SK-N-DZ (cell line): ENCODE measurements at regions not wholly inside any gene's neighbourhood (a gene's known extent, or its start where the extent isn't known, plus 50 kb on each side); places are given as distances from the start of the nearest gene placed in this dataset.
"Not testable (repeated sequence)": the region's sequence is repeated elsewhere in the genome, so short reads cannot be mapped to it uniquely, and the experiment has no call there.

Experiments
- DNase-seq: peaks from one replicate; pipeline ENCODE4 v3.0.0-alpha.2; 2015; ENCODE audit warnings: low spot score

DNA sequence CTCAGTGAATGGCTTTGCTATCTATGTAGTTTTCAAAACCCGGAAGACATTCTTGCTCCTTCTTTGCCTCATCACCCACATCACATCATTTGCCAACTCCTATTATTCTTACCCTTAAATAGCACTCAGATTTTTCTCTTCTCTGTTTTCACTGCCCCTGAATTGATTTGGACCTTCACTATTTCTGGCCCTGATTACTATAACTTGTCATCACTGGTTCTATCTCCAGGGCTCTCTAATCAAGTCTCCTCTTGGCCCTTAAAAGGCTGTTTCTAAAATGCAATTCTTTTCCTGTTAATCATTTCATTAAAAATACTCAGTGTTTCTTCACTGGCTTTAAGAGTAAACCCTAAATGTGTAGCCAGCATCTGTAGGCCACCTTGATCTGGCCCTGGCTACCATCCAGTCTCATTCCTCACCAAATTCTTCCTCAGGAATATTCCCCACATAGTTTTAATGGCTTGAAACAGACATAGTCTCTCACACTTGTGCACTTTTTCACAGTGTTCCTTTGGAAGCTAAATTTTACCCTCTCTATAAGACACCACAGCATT is 437.1 kb upstream of the CBLB start:
- DNase-seq = no peak

DNA sequence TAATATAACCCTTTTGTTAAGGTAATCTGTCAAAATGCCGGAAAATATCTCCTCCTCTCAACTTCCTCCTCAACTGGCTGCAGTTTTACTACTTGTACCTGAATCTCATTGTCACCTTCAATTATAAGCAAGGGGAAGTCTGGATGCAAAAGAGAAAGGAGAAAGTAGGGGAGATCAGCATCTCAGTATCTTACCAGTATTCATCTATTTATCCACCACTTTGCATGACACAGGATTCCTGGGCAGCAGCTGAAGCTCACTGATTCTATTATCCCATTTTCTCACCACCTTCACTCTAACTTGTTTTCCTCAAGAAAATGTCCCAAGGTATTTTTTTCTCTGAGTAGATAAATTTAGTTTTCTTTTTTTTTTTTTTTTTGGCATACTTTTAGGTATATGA is 440.5 kb upstream of the CBLB start:
- DNase-seq = no peak

DNA sequence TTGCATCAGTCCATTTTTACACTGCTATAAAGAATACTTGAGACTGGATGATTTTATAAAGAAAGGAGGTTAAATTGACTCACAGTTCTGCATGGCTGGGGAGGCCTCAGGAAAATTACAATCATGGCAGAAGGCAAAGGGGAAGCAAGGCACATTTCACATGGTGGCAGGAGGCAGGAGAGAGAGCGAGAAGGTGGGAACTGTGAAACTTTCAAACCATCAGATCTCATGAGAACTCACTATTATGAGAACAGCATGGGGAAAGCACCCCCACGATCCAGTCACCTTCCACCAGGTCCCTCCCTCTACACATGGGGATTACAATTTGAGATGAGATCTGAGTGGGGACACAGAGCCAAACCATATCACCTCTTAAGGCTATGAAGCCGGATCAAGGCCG is 441.0 kb upstream of the CBLB start:
- DNase-seq = not testable (repeated sequence)

DNA sequence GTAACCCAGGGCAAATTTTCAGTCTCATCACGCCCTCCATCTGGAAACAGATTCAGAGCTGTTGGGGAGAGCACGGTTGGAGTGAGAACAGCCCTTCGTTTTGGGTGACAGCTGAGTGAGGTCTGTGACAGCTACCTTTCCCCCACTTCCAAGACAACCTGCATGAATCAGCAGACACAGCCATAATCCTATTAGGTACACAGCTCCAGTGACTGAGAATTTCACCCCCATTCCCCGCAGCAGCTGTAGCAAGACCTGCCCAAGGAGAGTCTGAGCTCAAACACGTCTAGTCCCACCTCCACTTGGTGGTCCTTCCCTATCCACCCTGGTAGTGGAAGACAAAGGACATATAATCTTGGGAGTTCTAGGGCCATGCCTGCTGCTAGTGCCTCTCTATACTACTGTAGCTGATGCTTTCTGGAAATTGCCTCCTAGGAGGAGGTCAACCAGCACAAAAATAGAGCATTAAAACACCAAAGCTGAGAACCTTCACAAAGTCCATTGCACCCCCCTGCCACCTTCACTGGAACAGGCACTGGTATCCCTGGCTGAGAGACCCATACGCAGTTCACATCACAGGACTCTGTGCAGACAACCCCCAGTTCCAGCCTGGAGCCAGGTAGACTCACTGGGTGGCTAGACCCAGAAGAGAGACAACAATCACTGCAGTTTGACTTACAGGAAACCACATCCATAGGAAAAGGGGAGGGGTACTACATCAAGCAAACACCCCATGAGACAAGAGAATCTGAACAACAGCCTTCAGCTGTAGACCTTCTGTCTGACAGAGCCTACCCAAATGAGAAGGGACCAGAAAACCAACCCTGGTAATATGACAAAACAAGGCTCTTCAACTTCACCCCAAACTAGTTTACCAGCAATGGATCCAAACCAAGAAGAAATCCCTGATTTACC is 448.6 kb upstream of the CBLB start:
- peak; percentile 54 for DNase-seq

DNA sequence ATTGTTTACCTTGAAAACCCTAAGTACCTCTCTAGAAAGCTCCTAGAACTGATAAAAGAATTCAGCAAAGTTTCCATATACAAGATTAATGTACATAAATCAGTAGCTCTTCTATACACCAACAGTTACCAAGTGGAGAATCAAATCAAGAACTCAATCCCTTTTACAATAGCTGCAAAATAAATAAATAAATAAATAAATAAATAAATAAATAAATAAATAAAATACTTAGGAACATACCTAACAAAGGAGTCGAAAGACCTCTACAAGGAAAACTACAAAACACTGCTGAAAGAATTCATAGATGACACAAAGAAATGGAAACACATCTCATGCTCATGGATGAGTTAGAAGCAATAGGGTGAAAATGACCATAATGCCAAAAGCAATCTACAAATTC is 452.6 kb upstream of the CBLB start:
- not testable (repeated sequence) for DNase-seq

DNA sequence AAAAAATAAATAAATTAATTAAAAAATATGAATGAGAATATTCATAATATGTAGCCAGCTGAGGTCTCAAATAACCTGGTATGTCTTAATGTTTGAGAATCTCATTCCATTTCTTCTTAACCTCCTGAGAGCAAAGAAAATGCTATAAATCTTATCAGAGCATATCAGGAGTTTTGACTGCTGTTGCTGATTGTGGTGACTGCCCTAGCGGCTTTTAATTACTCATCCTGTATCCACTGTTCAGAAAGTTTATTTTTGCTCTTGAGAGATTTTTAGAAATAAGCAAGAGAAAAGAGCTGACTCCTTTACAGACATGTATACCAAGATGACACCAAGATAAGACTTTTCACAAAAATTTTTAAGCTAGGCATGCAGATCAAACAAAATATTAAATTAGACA is 454.8 kb upstream of the CBLB start:
- no peak for DNase-seq

DNA sequence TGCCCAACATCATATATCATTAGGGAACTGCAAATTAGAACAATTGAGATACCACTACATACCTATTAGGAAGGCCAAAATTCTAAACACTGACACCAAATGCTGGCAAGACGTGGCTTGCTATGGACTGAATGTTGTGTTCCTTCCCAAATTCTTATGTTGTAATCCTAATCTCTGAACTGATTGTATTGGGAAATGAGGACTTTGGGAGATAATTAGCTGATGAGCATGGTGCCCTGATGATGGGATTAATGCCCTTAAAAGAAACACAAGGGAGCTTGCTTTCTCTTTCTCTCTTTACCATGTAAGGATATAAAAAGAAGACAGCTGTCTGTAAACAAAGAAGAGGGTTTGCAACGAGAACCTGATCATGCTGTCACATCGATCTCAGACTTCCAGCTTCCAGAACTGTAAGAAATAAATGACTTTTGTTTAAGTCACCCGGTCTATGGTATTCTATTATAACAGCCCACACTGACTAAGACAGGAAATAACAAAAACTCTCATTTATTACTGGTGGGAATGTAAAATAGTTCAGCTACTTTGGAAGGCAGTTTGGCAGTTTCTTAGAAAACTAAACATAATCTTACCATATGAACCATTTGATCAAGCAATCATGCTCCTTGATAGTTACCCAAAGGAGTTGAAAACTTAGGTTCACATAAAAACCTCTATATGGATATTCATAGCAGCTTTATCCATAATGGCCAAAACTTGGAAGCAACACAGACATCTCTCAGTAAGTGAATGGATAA is 458.3 kb upstream of the CBLB start:
- DNase-seq = no peak

DNA sequence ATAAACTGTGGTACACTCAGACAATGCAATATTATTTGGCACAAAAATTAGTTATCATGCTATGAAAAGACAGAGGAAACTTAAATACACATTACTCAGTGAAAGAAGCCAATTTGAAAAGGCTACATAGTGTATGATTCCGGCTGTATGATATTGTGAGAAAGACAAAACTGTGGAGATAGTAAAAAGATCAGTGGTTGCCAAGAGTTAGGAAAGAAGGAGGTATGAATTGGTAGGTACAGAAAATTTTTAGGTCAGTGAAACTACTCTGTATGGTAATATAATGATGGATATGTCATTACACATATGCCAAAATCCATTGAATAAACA is 458.8 kb upstream of the CBLB start:
- DNase-seq = no peak

DNA sequence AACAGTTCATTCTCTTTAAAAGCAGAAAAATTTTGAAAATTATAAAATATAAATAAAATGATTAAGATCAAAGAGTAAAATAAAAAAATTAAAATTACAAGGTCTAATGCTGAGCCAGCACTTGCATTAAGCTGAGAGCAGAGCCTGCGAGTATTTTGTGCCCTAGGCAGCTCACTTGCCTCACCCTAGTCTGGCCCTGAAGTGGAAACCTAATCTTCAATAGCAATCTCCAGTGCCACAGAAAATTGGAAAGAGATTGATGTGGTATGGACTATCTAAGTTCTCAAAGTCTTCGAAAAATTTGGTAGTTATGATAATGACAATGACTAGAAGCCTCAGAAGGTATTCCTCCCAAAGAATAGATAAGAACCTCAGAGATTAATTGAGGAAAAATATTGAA is 459.4 kb upstream of the CBLB start:
- no peak for DNase-seq

DNA sequence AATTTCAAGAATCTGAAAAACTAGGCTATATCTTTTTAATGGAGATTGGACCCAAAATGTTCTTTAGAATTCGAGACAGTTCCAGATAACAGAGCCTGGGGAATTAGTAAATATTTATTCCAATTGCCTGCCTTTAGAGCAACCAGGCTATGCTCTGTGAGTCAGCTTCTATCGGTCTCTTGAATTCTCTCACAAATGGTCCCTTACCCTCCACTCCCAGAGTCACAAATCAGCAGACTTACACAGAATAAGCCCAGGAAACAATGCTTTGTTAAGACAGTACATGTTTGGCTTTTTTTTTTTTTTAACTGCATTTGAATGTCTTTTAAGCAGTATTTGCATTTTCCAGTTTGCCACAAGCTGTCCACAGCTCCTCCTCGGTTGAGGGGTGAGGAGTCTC is 460.7 kb upstream of the CBLB start:
- DNase-seq = no peak

DNA sequence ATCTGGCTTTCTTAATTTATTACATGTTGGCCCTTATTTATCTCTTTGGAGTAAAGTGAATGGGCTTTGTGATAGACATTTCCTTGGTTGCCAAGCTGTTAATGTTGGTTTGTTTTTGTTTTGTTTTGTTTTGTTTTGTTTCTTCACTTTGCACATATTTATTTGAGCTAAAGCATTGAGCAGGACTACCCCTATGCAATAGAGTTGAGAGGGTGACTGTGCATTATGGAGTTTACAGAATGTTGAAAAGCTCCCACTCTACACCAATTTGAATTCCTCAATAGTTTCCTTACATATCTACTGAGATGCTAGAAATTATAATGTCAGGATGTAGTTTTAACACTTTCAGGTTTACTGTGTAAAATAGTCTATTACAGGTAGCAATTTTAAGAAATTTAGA is 462.8 kb upstream of the CBLB start:
- DNase-seq = no peak

DNA sequence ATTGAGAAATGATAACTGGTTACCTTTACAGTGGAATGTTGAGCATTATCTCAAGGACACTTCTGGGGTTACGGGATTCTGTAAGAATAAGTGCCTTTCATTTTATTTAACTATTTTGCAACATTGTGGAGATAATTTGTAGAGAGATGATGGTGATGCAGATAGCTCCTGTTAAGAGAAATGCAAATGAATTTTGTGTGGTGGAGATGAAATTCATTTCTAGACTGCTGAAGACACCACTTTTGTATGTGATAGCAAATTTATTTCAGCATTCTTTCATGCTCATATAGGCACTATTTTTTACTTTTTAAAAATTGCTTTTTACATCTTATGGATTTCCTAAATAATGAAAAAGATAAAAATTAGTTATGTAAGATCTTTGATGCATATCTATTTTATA is 463.3 kb upstream of the CBLB start:
- DNase-seq = no peak

DNA sequence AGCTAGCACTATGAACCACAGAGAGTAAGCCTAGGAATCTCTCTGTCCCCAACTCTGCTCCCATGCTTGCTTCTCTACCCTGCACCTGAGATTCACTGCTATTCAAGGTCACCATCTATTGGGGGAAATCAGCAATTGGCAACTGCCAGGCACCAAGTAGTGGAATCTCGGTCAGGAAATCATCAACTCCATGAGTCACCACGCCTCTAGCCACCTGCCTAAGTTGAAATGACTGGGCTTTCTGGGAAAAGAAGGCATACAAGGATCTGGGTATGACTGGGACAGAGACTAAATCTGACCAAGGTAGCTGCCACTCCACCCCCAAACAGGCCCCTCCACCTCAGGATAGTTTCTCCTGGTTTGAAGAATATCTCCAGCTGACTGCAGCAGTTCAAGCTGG is 464.1 kb upstream of the CBLB start:
- no peak for DNase-seq

DNA sequence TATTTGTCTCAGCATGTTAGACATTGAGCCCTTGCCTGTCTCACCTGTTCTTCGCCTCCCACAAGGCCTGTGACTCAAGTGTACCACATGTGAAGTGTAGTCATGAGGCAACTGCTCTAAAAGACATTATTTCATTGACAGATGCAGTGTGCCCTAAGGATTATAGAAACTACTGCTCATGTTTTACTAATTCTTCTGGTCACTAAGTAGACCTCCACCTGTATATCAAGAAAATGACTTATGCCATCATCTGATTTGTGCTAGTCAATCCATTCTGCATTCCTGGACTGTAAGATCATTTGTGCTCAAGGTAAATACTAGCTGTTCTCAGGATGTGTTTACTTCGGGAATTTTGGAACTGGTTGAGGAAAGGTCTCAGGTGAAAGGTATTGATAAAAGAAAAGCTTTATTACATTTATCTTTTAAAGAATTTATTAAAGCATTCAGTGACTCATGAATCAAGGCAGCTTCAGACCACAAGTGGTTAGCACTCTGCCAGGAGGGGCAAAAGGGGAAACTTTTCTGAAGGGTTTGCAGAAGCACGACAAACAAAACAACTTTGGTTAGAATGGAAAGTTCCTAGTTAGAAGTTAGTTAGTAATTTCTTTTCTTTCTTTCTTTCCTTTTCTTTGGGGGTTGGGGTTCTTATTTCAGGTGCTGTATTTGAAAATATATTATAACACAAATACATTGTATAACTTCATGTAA is 465.3 kb upstream of the CBLB start:
- DNase-seq = no peak

DNA sequence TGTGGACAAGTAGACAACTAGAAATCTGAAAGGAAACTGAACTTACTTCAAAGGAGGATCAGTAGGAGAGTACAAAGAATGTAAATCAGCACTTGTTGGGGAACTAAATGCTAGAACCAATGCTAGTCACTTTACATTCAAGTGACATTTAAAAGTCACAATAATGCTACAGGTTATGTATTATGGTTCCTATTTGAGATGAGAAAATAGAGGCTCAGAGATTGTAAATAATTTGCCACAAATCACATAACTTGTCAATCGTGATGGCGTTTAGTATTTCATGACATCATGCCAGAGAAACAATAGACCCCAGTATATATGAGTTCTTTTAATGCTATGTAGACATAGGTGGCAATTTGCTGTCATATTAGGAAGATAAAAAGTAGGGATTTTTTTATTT is 467.8 kb upstream of the CBLB start:
- DNase-seq = no peak

DNA sequence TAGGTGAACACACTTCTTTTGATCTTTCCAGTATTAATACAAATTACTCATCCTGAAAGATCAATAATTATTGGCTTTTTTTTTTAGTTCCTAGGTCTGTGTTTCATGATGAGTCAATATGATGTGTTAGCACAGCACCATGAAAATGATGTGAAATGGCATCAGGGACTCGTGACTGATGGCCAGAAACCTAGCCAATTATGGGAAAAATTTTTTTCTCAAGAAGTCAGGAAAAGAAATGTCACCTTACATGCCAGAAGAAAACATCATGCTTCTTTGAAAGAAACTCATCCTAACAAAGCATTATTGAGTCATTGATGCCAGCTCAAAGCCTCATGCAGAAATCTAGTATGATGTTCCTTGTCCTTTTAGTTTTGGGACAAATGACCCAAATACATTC is 468.3 kb upstream of the CBLB start:
- DNase-seq = no peak

DNA sequence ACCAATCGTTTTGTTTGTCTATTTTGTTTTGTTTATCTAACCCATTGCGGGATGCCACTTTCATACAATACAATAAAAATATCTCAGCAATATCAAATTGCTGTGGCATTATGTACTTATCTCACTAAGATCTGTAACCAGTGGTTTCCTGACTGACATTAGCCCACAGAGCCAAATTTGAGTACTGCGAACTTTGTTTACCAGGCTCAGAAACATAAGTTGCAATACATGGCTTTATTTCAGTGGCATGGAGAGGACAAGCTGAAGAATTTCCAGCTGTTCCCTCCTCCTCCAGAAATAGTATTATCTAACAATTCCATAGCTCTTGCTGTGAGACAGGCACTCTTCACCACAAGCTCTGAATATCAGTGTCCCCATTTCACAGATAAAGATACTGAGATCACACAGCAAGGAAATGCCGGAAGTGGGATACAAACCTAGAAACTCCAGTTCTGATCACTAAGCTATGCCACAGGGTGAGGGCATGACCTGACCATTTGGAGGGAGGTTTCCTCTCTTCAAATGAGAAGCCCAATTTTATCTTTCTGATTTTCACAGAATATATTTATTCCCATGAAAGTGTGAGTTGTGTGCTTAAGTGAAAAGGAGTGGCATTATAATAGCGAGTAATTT is 469.9 kb upstream of the CBLB start:
- DNase-seq = no peak

DNA sequence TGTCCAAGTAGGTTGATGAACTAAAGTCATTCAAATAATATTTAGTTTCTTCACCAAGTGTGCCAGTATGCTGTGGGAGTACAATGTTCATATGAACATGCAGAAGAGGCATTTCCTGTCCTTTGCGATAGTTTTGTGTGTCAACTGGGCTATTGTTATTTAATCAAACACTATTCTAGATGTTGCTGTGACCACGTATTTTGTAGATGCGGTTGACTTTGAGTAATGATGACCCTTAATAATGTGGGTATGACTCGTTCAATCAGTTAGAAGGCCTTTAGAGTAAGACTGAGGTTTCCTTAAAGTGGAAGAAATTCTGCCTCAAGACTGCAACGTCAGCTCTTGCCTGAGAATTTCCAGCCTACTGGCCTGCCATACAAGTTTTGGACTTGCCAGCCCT is 470.7 kb upstream of the CBLB start:
- no peak for DNase-seq

DNA sequence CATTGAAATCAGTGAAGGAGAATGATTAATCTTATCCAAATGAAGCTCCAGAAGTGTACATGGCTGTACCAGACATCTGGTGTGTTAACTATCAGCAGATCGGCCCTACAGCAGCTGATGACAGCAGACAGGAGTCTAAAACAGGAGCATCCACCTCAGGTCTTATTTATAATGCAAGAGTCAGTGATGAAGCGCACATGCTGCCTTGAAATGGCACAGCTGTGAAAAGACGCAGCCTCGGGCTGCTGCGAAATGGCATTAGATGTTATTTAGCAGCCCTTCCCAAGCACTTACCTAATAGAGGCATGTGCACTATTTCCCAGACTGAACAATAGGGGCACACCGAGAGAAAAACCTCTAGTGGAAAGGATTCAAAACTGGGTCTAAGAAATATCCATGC is 472.3 kb upstream of the CBLB start:
- DNase-seq = peak; percentile 98

DNA sequence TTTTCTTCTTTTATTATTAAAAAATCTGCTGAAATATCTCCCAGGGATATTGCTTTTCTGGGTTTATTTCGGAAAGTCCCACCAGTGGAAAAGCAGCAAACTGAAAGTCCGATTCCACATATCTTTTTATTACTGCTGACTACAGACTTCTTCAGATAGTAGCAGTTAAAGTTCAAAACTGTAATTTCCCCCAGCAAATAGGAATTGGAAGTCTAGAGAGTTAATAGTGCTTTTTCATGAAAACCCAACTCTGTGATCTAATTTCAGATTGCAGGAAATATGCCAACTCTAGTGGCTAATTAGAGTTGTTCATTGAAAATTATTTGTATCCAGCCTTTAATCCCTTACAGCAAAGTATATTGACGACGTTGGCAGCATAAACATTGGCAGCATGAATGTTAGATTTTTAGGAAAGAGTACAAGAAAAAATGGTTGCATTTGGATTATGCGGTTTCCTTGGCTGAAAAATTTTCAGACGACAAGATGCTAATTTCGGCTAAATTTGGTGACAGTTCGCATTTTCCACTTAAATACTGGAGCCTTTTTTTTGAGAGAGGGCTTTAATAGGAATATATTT is 472.9 kb upstream of the CBLB start:
- no peak for DNase-seq

DNA sequence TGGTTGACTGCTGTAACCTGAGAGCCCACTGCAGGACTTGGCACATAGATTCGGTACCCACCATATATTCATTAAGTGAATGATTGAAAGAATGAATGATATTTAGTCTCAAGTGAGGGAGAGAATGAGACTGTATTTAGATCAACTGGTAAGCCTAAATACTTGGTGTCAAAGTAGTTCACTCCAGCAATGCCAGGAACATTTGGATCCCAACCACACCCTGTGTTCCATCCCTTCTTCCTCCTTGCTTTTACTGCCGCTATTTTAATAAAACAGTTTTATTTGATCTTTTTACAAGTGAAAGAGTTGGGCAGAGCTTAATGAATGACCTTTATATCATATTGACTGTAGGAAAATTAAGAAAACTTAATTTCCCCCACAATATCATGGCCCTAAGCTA is 473.6 kb upstream of the CBLB start:
- DNase-seq = no peak
